Ishikawa (cell line): ENCODE measurements at regions not wholly inside any gene's neighbourhood (a gene's known extent, or its start where the extent isn't known, plus 50 kb on each side); places are given as distances from the start of the nearest gene placed in this dataset.

Source experiments
- CEBPB ChIP-seq: IDR thresholded peaks from 2 replicates; pipeline ENCODE4 v1.6.1; 2012
- CREB1 ChIP-seq: IDR thresholded peaks from 2 replicates; pipeline ENCODE4 v1.6.1; 2012; ENCODE audit warnings: low read depth
- EGR1 ChIP-seq: IDR thresholded peaks from 2 replicates; pipeline ENCODE4 v1.6.1; 2012
- EP300 ChIP-seq: IDR thresholded peaks from 2 replicates; pipeline ENCODE4 v1.6.1; 2012; ENCODE audit warnings: borderline replicate concordance
- MAX ChIP-seq: IDR thresholded peaks from 2 replicates; pipeline ENCODE4 v1.6.1; 2012
- NFIC ChIP-seq: IDR thresholded peaks from 2 replicates; pipeline ENCODE4 v1.6.1; 2012
- RAD21 ChIP-seq: IDR thresholded peaks from 2 replicates; pipeline ENCODE4 v1.6.1; 2012; ENCODE audit warnings: low read depth
- REST ChIP-seq: IDR thresholded peaks from 2 replicates; pipeline ENCODE4 v1.6.1; 2012; ENCODE audit warnings: low read depth, mild to moderate bottlenecking
- TCF12 ChIP-seq: IDR thresholded peaks from 2 replicates; pipeline ENCODE4 v1.6.1; 2012; ENCODE audit warnings: low read depth
- TEAD4 ChIP-seq: IDR thresholded peaks from 2 replicates; pipeline ENCODE4 v1.6.1; 2012
- YY1 ChIP-seq: IDR thresholded peaks from 2 replicates; pipeline ENCODE4 v1.6.1; 2012; ENCODE audit warnings: low read depth

GRCh38 chr13:112133499-112134390 lies 66.8 kb downstream of the SOX1 start:
- TF ChIP-seq RAD21, result no peak
- TF ChIP-seq EGR1, result no peak
- no peak for TF ChIP-seq REST
- TF ChIP-seq EP300, result no peak
- TF ChIP-seq MAX, result no peak
- TF ChIP-seq TCF12, result no peak
- no peak for TF ChIP-seq NFIC
- TF ChIP-seq CEBPB, result no peak
- TF ChIP-seq YY1, result no peak
- no peak for TF ChIP-seq TEAD4
- no peak for TF ChIP-seq CREB1
